HUDEP-2 (cell line): ENCODE measurements at regions not wholly inside any gene's neighbourhood (a gene's known extent, or its start where the extent isn't known, plus 50 kb on each side); places are given as distances from the start of the nearest gene placed in this dataset.
"Not testable (repeated sequence)": the region's sequence is repeated elsewhere in the genome, so short reads cannot be mapped to it uniquely, and the experiment has no call there.

Experiments
- DNase-seq, 76 experiments: peaks; one replicate each; lab custom pipeline; 2025; ENCODE audit not compliant: unreplicated experiment in 76 of 76; lab: John Stamatoyannopoulos, UW

GRCh38 chr14:53858345-53858684 lies 98.3 kb downstream of the BMP4 start:
- DNase-seq: no peak

DNA sequence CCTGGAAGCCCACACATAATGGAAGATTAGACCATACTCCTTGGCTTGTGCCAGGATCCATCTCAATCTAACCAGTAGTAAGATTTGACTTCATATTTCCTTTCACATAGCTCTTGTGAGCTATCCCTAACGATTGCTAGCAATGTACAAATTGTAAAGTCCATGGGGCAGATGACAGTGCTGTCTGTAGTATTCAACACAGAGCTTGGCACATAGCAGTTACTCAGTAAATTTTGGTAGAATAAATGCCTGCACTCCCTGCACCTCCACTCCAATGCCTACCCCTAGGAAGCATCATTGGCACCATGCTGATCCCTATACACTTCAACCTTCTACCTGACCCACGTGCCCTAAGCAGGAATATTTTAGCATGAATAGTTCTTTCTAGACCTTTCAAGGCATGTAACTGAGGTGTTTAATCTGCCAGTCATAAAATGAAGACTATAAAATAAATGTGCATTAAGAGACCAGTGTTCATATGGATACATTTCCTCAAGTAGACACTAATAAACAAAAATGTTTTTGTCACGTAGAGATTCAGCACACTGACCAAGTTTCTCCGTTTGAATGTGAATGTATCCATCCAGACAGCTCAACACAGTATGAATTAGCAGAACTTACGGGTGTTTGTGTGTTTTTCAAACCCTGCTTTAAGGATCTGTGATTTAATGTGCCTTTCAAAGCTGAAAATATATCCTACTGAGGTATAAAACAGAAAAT lies 98.8 kb downstream of the BMP4 start:
- DNase-seq: no peak

DNA sequence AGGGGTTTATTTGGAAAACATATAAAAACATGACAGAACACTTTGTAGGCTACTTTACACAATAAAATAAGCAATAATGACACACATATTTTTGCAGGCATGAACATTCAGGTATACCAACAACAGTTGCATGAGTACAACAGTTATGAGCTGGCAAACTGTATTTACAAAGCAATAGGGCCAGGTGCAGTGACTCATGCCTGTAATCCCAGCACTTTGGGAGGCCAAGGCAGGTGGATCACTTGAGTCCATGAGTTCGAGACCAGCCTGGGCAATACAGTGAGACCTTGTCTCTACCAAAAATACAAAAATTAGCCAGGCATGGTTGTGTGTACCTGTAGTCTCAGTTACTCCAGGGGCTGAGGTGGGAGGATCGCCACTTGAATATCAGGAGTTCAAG lies 101.1 kb downstream of the BMP4 start:
- no peak for DNase-seq

DNA sequence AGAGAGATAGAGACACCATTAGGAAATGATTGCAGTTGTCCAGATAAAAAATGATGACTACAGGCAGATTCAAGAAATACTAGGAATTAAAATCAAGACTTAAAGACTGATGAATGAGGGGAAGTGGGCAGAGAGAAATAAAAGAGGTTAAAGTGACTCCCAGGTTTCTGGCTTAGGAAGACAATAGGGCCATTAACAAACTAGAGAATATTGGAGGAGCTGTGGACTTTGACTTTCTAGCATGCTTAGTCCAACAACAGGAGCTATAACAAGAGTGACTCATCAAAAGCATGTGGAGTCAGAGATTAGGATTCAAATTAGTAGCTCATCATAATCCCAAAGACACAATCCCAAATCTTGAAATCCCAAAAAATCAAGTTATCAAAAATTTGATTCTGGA lies 101.5 kb downstream of the BMP4 start:
- no peak for DNase-seq

- DNase-seq: no peak
Observed at GRCh38 chr14:53851394-53852090, 105.1 kb downstream of the BMP4 start.

DNA sequence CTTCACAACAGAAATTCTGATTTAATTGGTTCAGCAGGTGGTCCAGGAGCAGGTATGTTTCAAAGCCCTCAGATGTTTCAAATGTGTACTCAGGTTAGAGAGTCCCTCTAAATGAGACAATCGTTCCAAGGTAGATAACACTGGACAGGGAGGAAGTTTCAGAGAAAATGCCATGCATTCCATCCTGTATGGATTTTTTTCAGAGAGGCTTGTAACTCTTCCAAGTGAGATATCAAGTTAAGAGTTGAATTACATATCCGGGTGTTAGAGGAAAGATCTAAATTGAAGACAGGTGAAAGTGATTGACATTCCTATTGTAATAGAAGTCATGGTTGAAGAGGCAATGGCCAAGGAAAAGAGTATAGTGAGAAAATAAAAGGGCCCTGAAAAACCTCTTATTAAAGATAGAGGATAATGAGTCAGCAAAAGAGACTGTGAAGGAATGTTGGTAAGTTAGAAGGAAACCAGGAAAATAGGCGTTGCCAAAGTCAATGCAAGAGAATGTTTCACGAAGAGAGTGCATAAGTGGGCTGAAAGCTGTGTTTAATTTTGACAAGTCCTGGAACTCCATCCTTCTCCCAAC lies 105.8 kb downstream of the BMP4 start:
- DNase-seq: no peak

DNA sequence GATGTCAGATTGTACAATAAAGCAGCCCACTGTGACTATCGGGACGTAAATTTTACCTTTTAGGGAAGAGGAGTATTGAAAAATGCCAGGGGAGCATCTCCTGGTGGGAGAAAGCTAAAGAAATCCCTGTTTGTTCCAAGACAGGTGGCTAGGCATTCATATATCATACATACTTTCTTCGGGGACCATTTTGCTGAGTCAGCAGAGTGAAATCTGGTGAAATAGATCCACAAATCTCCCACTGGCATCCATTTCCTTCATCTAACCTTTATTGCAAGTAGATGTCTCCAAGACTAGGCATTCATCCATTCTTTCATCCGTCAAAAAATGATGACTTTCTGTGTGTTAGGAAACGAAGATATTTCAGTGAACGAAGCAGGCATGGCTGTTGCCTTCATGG lies 107.1 kb downstream of the BMP4 start:
- DNase-seq: no peak

DNA sequence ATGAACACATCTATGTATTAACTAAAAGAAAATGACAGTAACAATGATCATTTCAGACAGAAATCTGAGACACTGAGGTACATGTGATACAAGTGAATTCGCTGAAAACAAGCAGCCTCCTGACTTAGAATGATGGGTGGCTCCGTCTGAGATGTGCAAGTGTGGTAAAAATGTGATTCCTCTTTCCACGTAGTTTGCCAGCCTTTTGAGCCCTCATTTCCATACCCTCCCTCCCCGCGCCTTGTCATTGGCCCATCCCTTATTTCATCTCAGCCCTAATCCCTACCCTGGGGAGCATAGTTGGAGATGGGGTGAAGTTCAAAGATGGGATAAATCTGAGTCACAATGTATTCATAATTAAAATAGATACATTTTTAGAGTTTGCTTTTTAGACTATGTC lies 107.8 kb downstream of the BMP4 start:
- DNase-seq: no peak

DNA sequence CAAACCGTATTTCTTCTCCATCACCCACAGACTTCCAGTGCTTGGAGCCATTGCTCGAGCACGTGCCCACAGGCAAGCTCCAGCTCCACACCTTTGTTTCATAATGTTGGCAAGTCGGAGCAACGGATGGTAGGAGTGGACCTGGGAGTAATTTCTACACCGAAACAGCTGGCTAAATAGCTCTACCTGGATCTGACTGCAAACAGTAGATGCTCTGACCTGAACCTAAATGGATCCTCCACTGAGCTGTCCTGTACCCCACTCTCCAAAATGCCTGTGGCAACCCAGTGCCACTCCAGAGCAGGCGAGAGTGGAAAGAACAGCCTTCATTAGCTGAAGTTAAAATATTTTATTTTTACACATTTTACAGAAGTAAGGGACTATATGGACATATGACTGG lies 108.7 kb downstream of the BMP4 start:
- no peak for DNase-seq

DNA sequence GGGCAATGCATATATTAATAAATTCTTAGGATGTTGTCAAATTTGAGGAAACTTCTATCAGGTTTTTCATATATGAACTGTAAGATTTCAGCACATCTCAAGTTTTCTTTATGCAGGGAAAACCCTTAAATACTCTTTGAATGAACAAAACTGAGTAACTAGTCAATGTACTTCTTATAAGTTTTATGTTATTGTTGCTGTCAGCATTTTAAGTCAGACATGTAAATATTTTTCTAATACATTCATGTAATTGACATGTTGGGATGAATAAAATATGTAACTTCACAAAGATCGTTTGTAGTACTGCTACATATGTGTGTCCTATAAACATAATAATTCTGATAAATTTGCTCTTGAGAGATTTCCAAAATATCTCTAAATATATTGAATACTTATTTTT lies 109.6 kb downstream of the BMP4 start:
- no peak for DNase-seq

DNA sequence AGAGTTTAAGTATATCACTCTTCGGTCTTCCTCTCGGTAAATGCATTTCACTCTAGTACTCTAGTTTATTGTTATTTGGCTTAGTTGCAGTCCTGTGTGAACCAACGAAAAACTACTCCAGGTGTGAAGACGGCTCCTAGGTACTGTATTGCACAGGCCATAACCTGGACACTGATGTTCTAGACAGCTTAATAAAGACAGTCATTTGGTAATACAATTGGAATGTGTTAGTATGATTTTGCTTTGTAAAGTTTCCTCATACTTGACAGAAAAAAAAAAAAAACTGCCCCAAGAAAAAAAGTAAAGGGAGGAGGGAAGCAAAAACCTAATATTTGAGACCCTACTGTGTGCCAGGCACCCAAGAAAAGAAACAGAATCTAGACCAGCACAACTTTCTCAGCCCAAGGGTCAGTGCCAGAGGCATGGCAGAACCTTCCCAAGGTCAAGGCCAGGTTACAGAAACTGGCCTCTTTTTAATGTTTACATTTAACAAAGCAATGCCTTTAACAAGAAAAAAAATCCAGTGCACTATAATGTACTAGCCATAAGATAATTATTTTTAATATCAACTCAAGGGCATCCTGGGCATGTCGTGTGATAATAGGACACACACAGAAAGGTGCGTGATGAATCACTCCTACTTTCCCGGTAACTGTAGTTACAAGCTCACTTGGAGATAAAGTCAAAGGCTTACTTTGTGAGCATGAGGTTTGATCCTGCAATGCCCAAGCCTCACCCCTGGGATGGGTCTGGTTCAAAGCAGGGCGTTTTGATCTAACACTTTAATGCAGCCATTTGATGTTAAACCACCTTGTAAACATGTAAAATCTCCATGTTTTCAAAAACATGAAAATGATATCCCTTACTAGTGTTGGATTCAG lies 110.6 kb downstream of the BMP4 start:
- DNase-seq: no peak

DNA sequence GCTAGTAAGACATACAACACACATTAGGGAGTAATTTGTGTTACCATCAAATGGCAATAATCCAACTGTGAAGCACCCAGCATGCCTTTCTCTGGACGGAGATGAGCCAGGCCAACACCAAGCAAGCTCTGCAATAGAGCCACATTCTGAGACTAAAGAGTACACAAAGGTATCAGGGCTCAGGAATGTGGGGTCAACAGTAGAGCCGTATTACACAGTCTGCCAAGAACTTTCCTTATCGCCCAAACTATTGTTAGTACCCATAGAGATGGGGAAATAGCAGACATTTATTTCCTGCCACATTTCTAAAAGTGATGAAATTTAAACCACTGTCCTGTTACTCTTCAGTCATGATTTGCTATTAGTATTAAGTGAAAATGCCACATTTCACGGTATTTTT lies 113.7 kb downstream of the BMP4 start:
- DNase-seq: no peak

- no peak for DNase-seq
Observed at GRCh38 chr14:53841109-53842099, 115.2 kb downstream of the BMP4 start.

DNA sequence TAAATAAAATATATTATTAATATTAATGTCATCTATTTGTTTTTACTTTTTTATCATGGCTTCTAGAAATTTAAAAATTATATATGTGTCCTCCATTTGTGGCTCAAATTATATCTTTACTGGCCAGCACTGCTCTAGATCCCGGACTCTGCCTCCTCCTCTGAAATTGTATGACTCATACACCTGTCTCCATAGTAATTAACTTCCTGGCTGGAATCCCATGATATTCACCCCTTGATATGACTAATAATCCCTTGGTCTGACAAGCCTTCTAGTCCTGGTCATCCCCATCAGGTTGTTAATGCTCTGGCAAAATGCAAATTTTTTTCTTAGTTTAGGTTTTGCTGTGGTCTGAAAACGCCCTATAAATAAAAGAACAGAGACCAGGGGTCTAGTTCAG lies 116.2 kb downstream of the BMP4 start:
- no peak for DNase-seq

GRCh38 chr14:53838374-53838773 lies 118.3 kb downstream of the BMP4 start:
- no peak for DNase-seq

DNA sequence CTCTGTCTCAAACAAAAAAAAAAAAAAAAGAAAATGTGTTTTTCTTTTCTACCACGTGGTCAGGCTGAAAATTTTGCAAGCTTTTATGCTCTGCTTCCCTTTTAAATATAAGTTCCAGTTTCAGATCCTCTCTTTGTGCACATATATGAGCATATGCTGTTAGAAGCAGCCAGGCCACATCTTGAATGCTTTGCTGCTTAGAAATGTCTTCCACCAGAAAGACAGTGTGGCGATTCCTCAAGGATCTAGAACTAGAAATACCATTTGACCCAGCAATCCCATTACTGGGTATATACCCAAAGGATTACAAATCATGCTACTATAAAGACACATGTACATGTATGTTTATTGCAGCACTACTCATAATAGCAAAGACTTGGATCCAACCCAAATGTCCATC lies 119.0 kb downstream of the BMP4 start:
- DNase-seq: not testable (repeated sequence)

DNA sequence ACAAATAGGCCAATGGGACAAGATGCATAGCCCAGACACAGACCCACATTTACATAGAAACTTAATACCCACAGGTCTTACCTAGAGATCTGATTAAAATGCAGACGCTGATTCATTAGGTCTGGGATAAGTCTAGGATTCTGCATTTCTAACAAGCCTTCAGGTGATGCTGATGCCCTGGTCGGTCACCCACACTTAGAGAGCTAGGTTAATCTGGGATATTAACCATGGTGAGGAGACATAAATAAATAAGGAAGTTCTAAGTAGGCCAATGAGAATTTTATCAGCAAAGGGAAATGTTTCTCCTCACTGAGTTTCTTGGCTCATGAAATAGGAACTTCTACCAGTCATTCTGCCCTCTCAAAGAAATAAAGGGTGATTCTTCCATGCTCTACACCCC lies 120.1 kb downstream of the BMP4 start:
- no peak for DNase-seq

DNA sequence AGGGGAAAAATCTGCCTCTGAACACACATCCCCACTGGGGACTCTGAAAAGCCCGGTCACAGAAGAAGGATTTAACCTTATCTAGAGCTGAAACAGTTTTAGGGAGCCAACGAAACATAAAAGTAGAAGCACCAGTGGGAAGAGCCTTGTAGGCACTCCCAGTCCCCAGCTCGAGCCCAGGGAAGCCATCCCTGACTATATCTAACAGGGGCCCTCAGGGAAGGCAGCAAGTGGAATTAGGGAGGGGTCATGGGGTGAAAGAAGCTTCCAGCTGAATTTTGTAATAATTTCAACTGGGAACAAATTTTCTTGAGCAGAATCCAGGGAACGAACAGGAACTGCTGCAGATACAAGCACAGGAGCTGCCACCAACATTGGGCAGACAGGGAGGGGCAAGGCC lies 127.8 kb downstream of the BMP4 start:
- DNase-seq: no peak

- DNase-seq: no peak
Observed at GRCh38 chr14:53824061-53824460, 132.6 kb downstream of the BMP4 start.

- no peak for DNase-seq
Observed at GRCh38 chr14:53814392-53814791, 142.2 kb downstream of the BMP4 start.
